Nephron progenitor cell (in vitro differentiated cells): ENCODE measurements at regions not wholly inside any gene's neighbourhood (a gene's known extent, or its start where the extent isn't known, plus 50 kb on each side); places are given as distances from the start of the nearest gene placed in this dataset.

ENCODE experiments used
- DNase-seq: peaks from one replicate; pipeline ENCODE4 v3.0.0; 2021
- H3K27ac Mint-ChIP-seq: 2 replicates; pipeline ENCODE4 v1.8.0; 2021; ENCODE audit warnings: mild to moderate bottlenecking, moderate library complexity, mixed read lengths
- H3K27me3 Mint-ChIP-seq: 2 replicates; pipeline ENCODE4 v1.8.0; 2021; ENCODE audit warnings: mild to moderate bottlenecking, low read depth, mixed read lengths; ENCODE audit not compliant: poor library complexity
- H3K36me3 Mint-ChIP-seq: 2 replicates; pipeline ENCODE4 v1.8.0; 2021; ENCODE audit warnings: low read depth, mixed read lengths
- H3K4me1 Mint-ChIP-seq: 2 replicates; pipeline ENCODE4 v1.8.0; 2021; ENCODE audit warnings: mixed read lengths
- H3K4me3 Mint-ChIP-seq: 2 replicates; pipeline ENCODE4 v1.8.0; 2021; ENCODE audit warnings: mild to moderate bottlenecking, moderate library complexity, mixed read lengths
- H3K9me3 Mint-ChIP-seq: 2 replicates; pipeline ENCODE4 v1.8.0; 2021; ENCODE audit warnings: mild to moderate bottlenecking, moderate library complexity, mixed read lengths
- TF ChIP-seq, protein P1 (sequence below): fragments of 200-600 bp; sonication (generic); IDR thresholded peaks from 2 replicates; pipeline ENCODE4 v1.5.0; 2021; ENCODE audit warnings: antibody characterized with exemption

DNA sequence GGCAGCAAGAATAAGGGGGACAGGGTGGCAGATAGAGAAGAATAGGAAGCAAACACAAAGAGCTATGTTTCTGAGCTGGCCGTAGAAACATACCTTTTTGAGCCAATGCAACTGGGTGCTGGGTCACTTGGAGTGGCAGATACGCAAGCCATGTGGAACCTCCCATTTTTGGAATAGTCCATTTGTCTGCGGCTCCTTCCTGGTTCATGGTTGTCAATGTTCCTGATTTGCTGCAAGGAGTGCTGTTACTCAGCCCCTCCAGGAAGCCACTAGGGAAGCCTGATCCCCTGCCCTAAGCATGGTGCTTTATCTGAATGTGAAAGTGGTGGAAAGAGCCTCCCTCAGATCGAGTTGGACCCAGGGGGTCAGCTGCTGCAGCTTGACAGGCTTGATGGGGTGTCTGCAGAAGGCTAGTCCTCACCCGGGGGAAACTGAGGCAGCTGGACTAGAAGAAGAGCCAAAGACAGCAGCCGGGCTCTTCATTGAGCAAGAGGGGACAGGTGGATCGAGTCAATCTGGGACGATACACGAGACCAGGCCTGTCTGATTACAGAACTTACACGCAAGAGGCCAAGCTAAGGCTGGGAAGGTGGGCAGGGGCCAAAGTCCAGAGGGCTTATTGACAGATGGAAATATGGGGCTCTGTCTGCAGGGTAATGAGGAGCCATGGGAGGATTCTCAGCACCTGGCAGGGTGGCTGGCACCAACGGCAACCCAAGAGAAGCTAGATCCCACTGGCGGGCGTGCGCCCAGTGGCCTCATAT lies 57.4 kb upstream of the CTNNBL1 start:
- TF ChIP-seq, protein P1, sequence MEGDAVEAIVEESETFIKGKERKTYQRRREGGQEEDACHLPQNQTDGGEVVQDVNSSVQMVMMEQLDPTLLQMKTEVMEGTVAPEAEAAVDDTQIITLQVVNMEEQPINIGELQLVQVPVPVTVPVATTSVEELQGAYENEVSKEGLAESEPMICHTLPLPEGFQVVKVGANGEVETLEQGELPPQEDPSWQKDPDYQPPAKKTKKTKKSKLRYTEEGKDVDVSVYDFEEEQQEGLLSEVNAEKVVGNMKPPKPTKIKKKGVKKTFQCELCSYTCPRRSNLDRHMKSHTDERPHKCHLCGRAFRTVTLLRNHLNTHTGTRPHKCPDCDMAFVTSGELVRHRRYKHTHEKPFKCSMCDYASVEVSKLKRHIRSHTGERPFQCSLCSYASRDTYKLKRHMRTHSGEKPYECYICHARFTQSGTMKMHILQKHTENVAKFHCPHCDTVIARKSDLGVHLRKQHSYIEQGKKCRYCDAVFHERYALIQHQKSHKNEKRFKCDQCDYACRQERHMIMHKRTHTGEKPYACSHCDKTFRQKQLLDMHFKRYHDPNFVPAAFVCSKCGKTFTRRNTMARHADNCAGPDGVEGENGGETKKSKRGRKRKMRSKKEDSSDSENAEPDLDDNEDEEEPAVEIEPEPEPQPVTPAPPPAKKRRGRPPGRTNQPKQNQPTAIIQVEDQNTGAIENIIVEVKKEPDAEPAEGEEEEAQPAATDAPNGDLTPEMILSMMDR: no peak
- Mint-ChIP-seq H3K27ac (no peak overlapping the region), H3K9me3 (peaks cover 3% of the 10 kb centered on the region), H3K4me1 (no peaks in the 10 kb centered on the region), H3K27me3 (peaks cover 48% of the 10 kb centered on the region), H3K4me3 (no peak overlapping the region), H3K36me3 (no peaks in the 10 kb centered on the region)
- DNase-seq: no peak

DNA sequence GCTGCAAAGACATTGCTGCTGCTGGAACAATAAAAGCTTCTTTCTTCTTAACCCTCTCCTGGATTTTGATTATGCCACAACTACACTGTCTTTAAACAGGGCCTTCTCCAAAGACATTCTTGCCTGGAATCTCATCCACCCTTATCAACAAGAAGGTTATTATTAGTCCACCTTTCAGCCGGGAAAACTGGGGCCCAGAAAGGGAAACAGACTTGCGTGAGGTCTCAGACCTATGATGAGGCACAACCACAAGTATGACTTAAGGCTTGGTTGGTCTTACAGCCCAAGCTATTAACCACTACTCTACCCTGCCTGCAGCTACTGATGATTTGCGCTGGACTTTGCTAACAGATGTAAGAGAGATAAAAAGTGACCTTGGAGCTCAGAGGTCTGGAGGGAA lies 62.8 kb upstream of the CTNNBL1 start:
- Mint-ChIP-seq H3K27me3 (peaks cover 69% of the 10 kb centered on the region), H3K27ac (no peak overlapping the region), H3K4me3 (no peak overlapping the region), H3K4me1 (no peaks in the 10 kb centered on the region), H3K9me3 (peaks cover 3% of the 10 kb centered on the region), H3K36me3 (no peaks in the 10 kb centered on the region)
- DNase-seq: no peak
- TF ChIP-seq, protein P1: no peak

- H3K4me3 Mint-ChIP-seq: no peak overlapping the region
- H3K36me3 Mint-ChIP-seq: no peaks in the 10 kb centered on the region
- H3K9me3 Mint-ChIP-seq: no peaks in the 10 kb centered on the region
- no peak for DNase-seq
- TF ChIP-seq, protein P1: no peak
- no peak overlapping the region for H3K27ac Mint-ChIP-seq
- peaks cover 68% of the 10 kb centered on the region for H3K27me3 Mint-ChIP-seq
- no peaks in the 10 kb centered on the region for H3K4me1 Mint-ChIP-seq
Measured at GRCh38 chr20:37630166-37630565, 63.7 kb upstream of the CTNNBL1 start.

GRCh38 chr20:37627767-37628130 lies 66.1 kb upstream of the CTNNBL1 start:
- H3K4me1 Mint-ChIP-seq: no peaks in the 10 kb centered on the region
- no peaks in the 10 kb centered on the region for H3K9me3 Mint-ChIP-seq
- no peaks in the 10 kb centered on the region for H3K36me3 Mint-ChIP-seq
- H3K27me3 Mint-ChIP-seq: peaks cover 76% of the 10 kb centered on the region
- TF ChIP-seq, protein P1: no peak
- H3K27ac Mint-ChIP-seq: no peak overlapping the region
- DNase-seq: no peak
- no peak overlapping the region for H3K4me3 Mint-ChIP-seq

- Mint-ChIP-seq H3K4me1 (no peaks in the 10 kb centered on the region), H3K4me3 (no peak overlapping the region), H3K27ac (no peak overlapping the region), H3K27me3 (peaks cover 76% of the 10 kb centered on the region), H3K9me3 (no peaks in the 10 kb centered on the region), H3K36me3 (no peaks in the 10 kb centered on the region)
- TF ChIP-seq, protein P1: no peak
- peak; percentile 88 for DNase-seq
Measured at GRCh38 chr20:37627060-37627766, 66.6 kb upstream of the CTNNBL1 start.
